ENCODE measurements at regions not wholly inside any gene's neighbourhood (a gene's known extent, or its start where the extent isn't known, plus 50 kb on each side); places are given as distances from the start of the nearest gene placed in this dataset.

DNA sequence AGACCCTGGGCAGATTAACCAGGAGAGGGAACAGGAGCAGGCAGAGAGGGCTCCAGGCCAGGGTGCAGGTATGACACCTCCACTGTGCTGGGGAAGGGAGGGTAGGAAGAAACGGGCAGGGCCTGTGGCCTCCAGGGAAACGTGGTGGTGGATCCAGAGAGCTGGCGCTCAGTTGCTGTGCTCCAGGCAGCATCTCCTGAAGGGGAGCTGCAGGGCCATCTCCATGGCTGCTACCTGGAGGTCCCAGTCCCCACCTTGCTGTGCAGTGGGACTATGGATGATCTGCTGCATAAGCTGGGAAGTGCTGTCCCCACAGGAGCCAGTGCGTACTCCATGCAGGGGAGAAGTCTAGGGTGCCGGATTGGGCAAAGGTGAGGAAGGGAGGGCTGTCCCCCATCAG lies 125.9 kb upstream of the RUNX3 start:
- DNase-seq (ENCODE audit: low spot score) = no peak

GRCh38 chr1:25055324-25055780 lies 125.3 kb upstream of the RUNX3 start:
- DNase-seq (ENCODE audit: low spot score) = no peak

GRCh38 chr1:25054526-25055323 lies 124.6 kb upstream of the RUNX3 start:
- DNase-seq (ENCODE audit: low spot score) = no peak

DNA sequence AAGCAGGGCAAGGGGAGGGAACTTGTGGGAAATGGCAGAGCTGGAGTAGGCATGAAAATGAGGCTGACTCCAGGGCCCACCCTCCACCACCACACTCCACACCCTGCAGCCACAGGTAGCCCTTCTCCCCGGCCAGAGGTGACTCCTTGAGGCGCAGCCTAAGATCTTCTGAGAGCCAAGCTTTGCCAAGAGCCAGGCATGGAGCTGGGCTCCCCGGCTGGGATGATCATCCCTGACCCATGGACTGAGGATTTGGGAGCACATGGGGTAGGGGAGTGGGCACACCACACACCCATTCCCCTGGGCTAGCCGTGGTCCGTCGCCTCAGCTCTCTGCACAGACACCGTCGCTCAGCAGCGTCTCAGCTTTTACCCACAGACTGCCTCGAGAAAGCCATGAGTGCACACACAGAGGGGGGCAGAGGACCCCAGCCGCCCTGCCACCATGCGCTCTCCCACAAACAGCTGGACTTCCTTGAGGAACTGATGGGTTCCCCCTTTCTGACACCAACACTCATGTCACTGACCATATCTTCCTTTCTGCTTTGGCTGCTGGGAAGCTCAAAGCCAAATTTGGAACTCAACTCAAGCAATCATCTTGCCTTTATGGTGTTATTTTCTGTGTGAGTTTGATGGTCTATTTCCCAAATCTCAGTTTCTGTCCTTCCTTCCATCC lies 123.6 kb upstream of the RUNX3 start:
- no peak for DNase-seq (ENCODE audit: low spot score)

GRCh38 chr1:25051906-25052305 lies 121.8 kb upstream of the RUNX3 start:
- DNase-seq (ENCODE audit: low spot score) = no peak

GRCh38 chr1:25051504-25051903 lies 121.4 kb upstream of the RUNX3 start:
- no peak for DNase-seq (ENCODE audit: low spot score)

- DNase-seq (ENCODE audit: low spot score) = no peak
These were observed 120.1 kb upstream of the RUNX3 start for GRCh38 chr1:25050165-25050564.

DNA sequence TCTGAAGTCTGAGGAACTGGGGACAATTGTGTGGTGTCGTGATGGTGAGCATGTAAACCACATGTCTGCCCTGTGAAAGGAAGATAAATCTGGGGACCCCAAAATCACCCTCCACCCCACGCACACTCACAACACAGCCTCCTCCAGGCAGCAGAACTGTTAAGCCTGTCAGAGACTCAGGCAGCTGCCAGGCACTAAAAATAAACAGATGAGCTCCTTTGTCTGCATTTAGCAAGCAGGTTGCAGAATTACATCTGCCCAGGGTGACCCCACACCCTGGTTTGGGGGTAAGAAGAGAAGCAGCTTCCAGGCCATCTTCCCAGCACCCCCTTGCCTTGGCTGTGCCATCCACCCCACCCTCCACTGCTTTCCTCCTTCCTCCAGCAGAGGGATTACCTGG lies 119.1 kb upstream of the RUNX3 start:
- no peak for DNase-seq (ENCODE audit: low spot score)

- no peak for DNase-seq (ENCODE audit: low spot score)
These were observed 118.7 kb upstream of the RUNX3 start for GRCh38 chr1:25048728-25049127.

GRCh38 chr1:25047506-25048240 lies 117.6 kb upstream of the RUNX3 start:
- no peak for DNase-seq (ENCODE audit: low spot score)

GRCh38 chr1:25046194-25046532 lies 116.1 kb upstream of the RUNX3 start:
- no peak for DNase-seq (ENCODE audit: low spot score)

- DNase-seq (ENCODE audit: low spot score) = no peak
These were observed 115.6 kb upstream of the RUNX3 start for GRCh38 chr1:25045480-25046193.

DNA sequence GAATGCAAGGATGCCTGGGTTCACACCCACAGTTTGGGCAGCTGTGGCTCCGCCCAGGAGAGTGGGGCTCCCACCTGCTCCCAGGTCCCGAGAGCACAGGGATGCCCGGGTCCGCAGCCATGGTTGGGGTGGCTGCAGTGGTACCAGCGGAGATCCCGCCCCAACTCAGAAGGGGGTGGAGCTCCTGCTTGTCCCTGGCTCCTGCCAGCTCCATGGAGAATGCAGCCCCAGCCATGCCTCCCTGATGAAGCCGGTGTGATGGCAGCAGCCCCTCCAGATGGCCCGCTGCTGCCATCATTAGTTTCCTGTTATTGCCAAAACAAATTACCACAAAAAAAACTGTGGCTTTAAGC lies 113.1 kb upstream of the RUNX3 start:
- DNase-seq (ENCODE audit: low spot score) = no peak

DNA sequence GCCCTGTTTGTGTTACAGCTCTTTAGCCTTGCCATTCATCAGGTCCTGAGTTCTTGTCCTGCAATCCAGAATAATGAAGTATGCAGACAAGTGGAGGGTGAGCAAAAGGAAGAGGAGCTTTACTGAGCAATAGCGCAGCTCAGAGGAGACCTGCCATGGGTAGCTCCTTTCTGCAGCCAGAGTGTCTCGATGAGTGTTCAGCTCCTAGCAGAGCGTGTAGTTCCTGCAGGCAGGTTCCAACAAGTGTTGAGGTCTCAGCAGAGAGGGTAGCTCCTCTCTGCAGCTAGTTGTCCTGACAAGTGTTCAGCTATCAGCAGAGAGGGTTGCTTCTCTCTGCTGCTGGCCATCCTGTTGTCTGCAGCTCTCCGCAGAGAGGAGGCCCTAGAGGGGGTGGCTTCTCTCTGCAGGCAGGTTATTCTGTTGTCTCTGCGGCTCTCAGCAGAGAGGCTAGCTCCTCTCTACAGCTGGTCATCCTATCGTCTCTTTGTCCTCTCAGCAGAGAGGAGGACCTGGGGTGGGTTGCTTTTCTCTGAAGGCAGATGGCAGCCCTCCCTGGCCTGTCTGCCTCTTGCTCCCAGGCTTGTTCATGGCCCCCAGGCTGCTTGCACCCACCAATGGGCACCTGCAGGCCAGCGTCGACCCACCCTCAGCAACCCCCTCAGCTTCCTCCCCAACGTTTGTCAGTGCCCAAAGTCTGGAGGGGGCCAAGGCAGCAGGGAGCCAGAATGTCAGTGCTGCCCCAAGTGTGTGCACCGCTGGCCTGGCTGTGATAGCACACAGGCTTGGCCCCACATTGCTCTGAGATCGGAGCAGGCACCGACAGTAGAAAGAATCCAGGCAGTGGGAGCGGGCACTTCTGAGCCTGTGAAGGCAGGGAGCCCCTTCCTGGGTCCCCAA lies 112.5 kb upstream of the RUNX3 start:
- no peak for DNase-seq (ENCODE audit: low spot score)

- DNase-seq (ENCODE audit: low spot score) = no peak
These were observed 111.8 kb upstream of the RUNX3 start for GRCh38 chr1:25041916-25042315.

GRCh38 chr1:25040122-25040685 lies 110.1 kb upstream of the RUNX3 start:
- DNase-seq (ENCODE audit: low spot score) = no peak

GRCh38 chr1:25039229-25039628 lies 109.2 kb upstream of the RUNX3 start:
- no peak for DNase-seq (ENCODE audit: low spot score)

- no peak for DNase-seq (ENCODE audit: low spot score)
These were observed 108.6 kb upstream of the RUNX3 start for GRCh38 chr1:25038699-25039098.

- DNase-seq (ENCODE audit: low spot score) = no peak
These were observed 107.3 kb upstream of the RUNX3 start for GRCh38 chr1:25037174-25038074.

DNA sequence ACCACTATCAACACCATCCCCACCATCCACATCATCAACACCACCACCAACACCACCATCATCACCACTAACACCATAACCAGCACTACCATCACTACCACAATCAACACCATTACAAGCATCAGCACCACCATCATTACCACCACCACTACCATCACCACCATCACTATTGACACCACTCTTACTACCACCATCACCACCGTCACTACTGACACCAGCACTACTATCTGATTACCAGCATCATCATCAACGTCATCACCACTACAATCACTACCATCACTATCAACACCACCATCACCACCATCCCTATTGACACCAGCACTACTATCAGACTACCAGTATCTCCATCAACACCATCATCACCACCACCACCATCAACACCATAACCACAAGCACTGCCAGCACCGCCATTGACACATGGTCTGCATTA lies 106.1 kb upstream of the RUNX3 start:
- DNase-seq (ENCODE audit: low spot score) = no peak
